IPS-NIHi7 (cell line): ENCODE measurements at regions not wholly inside any gene's neighbourhood (a gene's known extent, or its start where the extent isn't known, plus 50 kb on each side); places are given as distances from the start of the nearest gene placed in this dataset.
A peak's percentile ranks its signal among the peaks of the same experiment; 100 is the strongest.

Experiments
- DNase-seq: peaks from one replicate; pipeline ENCODE4 v3.0.0; 2012; ENCODE audit warnings: mixed read lengths; ENCODE audit errors: extremely low spot score

- DNase-seq = no peak
Observed at GRCh38 chr22:47610764-47611163, 848.3 kb downstream of the TBC1D22A start.

- DNase-seq = no peak
Observed at GRCh38 chr22:47610281-47610680, 847.8 kb downstream of the TBC1D22A start.

GRCh38 chr22:47609653-47610052, 847.2 kb downstream of the TBC1D22A start:
- no peak for DNase-seq

GRCh38 chr22:47608421-47608820, 846.0 kb downstream of the TBC1D22A start:
- no peak for DNase-seq

- no peak for DNase-seq
Observed at GRCh38 chr22:47607486-47607885, 845.0 kb downstream of the TBC1D22A start.

- no peak for DNase-seq
Observed at GRCh38 chr22:47606426-47606825, 844.0 kb downstream of the TBC1D22A start.

GRCh38 chr22:47605886-47606285, 843.4 kb downstream of the TBC1D22A start:
- no peak for DNase-seq

- DNase-seq = no peak
Observed at GRCh38 chr22:47605441-47605840, 843.0 kb downstream of the TBC1D22A start.

GRCh38 chr22:47604563-47604962, 842.1 kb downstream of the TBC1D22A start:
- peak; percentile 48 for DNase-seq

- DNase-seq = no peak
Observed at GRCh38 chr22:47602732-47603131, 840.3 kb downstream of the TBC1D22A start.

- DNase-seq = no peak
Observed at GRCh38 chr22:47601666-47602065, 839.2 kb downstream of the TBC1D22A start.

GRCh38 chr22:47600791-47601625, 838.6 kb downstream of the TBC1D22A start:
- DNase-seq = no peak

- DNase-seq = no peak
Observed at GRCh38 chr22:47600281-47600680, 837.8 kb downstream of the TBC1D22A start.

GRCh38 chr22:47599753-47600152, 837.3 kb downstream of the TBC1D22A start:
- no peak for DNase-seq

GRCh38 chr22:47598864-47599263, 836.4 kb downstream of the TBC1D22A start:
- no peak for DNase-seq

- no peak for DNase-seq
Observed at GRCh38 chr22:47597041-47597440, 834.6 kb downstream of the TBC1D22A start.

- DNase-seq = no peak
Observed at GRCh38 chr22:47596176-47596690, 833.8 kb downstream of the TBC1D22A start.

- DNase-seq = no peak
Observed at GRCh38 chr22:47594836-47595521, 832.5 kb downstream of the TBC1D22A start.

- no peak for DNase-seq
Observed at GRCh38 chr22:47593911-47594311, 831.5 kb downstream of the TBC1D22A start.

- DNase-seq = no peak
Observed at GRCh38 chr22:47593291-47593690, 830.8 kb downstream of the TBC1D22A start.

GRCh38 chr22:47592791-47593190, 830.3 kb downstream of the TBC1D22A start:
- DNase-seq = no peak

GRCh38 chr22:47591709-47592108, 829.3 kb downstream of the TBC1D22A start:
- no peak for DNase-seq

GRCh38 chr22:47591016-47591415, 828.6 kb downstream of the TBC1D22A start:
- DNase-seq = no peak
